ENCODE measurements at regions not wholly inside any gene's neighbourhood (a gene's known extent, or its start where the extent isn't known, plus 50 kb on each side); places are given as distances from the start of the nearest gene placed in this dataset.

DNA sequence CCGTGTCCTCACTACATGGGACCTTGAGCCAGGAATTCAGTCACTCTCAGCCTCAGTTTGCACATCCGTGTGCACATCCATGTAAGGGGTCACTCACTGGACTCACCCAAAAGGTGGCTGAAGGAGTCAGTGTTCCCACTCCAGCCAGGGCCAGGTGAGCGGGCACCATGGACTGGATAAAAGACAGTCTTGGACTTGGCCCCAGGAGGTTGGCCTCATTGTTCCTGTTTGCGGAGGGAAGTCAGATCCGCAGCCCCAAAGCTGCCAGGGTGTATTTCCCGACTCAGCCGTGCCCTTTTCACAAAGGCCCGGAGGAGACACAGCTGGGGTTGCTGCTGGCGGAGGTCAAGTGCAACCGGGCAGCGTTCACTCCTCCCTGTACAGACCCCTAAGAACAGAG lies 170.7 kb upstream of the MYL2 start:
- TF ChIP-seq, protein P1, sequence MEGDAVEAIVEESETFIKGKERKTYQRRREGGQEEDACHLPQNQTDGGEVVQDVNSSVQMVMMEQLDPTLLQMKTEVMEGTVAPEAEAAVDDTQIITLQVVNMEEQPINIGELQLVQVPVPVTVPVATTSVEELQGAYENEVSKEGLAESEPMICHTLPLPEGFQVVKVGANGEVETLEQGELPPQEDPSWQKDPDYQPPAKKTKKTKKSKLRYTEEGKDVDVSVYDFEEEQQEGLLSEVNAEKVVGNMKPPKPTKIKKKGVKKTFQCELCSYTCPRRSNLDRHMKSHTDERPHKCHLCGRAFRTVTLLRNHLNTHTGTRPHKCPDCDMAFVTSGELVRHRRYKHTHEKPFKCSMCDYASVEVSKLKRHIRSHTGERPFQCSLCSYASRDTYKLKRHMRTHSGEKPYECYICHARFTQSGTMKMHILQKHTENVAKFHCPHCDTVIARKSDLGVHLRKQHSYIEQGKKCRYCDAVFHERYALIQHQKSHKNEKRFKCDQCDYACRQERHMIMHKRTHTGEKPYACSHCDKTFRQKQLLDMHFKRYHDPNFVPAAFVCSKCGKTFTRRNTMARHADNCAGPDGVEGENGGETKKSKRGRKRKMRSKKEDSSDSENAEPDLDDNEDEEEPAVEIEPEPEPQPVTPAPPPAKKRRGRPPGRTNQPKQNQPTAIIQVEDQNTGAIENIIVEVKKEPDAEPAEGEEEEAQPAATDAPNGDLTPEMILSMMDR (conservative IDR thresholded peaks at IDR 0.05) = no peak
- no peak for TF ChIP-seq ZFX (IDR thresholded peaks at IDR 0.05)
